Neutrophil (primary cell): ENCODE measurements at regions not wholly inside any gene's neighbourhood (a gene's known extent, or its start where the extent isn't known, plus 50 kb on each side); places are given as distances from the start of the nearest gene placed in this dataset.

ENCODE experiments used
- H3K27ac ChIP-seq: fragments of 200-600 bp; sonication (generic); 2 replicates; pipeline ENCODE4 v1.5.1; 2016; ENCODE audit warnings: mild to moderate bottlenecking, moderate library complexity
- H3K27me3 ChIP-seq: fragments of 200-600 bp; sonication (generic); 2 replicates; pipeline ENCODE4 v1.6.0; 2016; ENCODE audit warnings: mild to moderate bottlenecking
- H3K36me3 ChIP-seq: fragments of 200-600 bp; sonication (generic); 2 replicates; pipeline ENCODE4 v1.5.1; 2017
- H3K4me1 ChIP-seq, 2 experiments: fragments of 200-600 bp in 1 of 2; sonication (generic) in 1 of 2; 1 replicate in 1 of 2; 2 replicates in 1 of 2; pipeline versions ENCODE4 v1.5.1 to v1.6.1; 2013 to 2016; ENCODE audit warnings: low read depth in 1 of 2, low read length in 1 of 2, mild to moderate bottlenecking in 1 of 2, moderate library complexity in 1 of 2; ENCODE audit not compliant: control insufficient read depth in 1 of 2, insufficient read depth in 1 of 2
- H3K4me3 ChIP-seq, 2 experiments: fragments of 200-600 bp in 1 of 2; sonication (generic) in 1 of 2; 1 replicate in 1 of 2; 2 replicates in 1 of 2; pipeline ENCODE4 v1.5.1; 2013 to 2016; ENCODE audit warnings: low read depth in 1 of 2, low read length in 1 of 2, mild to moderate bottlenecking in 1 of 2, moderate library complexity in 1 of 2
- H3K9me3 ChIP-seq: fragments of 200-600 bp; sonication (generic); 2 replicates; pipeline ENCODE4 v1.5.1; 2016
- TF ChIP-seq, protein P1 (sequence below): fragments of 200-600 bp; sonication (generic); IDR thresholded peaks from 2 replicates; pipeline ENCODE4 v1.5.1; 2016; ENCODE audit warnings: antibody characterized with exemption

DNA sequence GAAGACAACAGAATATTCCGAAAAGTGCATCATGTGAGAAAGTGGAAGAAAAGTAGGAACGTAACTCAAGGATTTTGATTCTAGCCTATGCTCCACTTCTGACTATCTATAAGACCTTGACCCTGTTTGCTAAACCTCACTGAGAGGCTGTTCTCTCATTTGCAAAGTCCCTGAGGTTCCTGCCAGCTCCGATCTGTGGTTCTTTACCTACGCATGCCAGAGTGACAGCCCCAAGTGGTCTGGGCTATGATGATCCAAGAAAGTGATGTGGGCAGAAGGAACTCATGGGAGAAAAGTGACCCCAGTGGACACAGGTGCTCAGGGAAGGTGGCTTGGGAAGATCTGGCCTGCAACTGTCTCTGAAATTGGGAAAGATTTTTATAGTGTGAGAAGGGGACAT lies 301.1 kb upstream of the CDH11 start:
- TF ChIP-seq, protein P1, sequence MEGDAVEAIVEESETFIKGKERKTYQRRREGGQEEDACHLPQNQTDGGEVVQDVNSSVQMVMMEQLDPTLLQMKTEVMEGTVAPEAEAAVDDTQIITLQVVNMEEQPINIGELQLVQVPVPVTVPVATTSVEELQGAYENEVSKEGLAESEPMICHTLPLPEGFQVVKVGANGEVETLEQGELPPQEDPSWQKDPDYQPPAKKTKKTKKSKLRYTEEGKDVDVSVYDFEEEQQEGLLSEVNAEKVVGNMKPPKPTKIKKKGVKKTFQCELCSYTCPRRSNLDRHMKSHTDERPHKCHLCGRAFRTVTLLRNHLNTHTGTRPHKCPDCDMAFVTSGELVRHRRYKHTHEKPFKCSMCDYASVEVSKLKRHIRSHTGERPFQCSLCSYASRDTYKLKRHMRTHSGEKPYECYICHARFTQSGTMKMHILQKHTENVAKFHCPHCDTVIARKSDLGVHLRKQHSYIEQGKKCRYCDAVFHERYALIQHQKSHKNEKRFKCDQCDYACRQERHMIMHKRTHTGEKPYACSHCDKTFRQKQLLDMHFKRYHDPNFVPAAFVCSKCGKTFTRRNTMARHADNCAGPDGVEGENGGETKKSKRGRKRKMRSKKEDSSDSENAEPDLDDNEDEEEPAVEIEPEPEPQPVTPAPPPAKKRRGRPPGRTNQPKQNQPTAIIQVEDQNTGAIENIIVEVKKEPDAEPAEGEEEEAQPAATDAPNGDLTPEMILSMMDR = no peak
- H3K27ac ChIP-seq = no peak overlapping the region
- H3K36me3 ChIP-seq = no peaks in the 10 kb centered on the region
- no peak overlapping the region for H3K4me3 ChIP-seq
- no peaks in the 10 kb centered on the region for H3K27me3 ChIP-seq
- no peaks in the 10 kb centered on the region for H3K4me1 ChIP-seq
- H3K9me3 ChIP-seq = no peaks in the 10 kb centered on the region

DNA sequence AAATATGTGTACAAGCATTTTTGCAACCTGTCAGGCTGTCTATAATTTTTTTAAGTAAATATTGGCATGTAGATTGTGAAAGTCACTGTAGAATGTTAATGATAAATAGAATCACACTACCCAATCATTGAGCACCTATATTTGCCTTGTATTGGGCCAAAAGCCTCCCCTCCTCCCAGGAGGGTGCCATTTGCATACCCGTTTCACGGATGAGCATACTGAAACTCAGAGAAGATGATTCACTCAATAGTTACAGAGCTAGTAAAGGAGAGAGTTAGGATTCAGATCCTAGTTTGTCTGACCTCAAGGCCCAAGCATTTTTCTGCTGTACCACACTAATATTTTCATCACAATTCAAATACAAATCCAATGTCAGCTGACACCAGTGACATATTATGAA lies 299.7 kb upstream of the CDH11 start:
- no peaks in the 10 kb centered on the region for H3K27me3 ChIP-seq
- H3K36me3 ChIP-seq = no peaks in the 10 kb centered on the region
- H3K4me1 ChIP-seq = no peaks in the 10 kb centered on the region
- H3K27ac ChIP-seq = no peak overlapping the region
- no peak overlapping the region for H3K4me3 ChIP-seq
- TF ChIP-seq, protein P1 = no peak
- no peaks in the 10 kb centered on the region for H3K9me3 ChIP-seq

DNA sequence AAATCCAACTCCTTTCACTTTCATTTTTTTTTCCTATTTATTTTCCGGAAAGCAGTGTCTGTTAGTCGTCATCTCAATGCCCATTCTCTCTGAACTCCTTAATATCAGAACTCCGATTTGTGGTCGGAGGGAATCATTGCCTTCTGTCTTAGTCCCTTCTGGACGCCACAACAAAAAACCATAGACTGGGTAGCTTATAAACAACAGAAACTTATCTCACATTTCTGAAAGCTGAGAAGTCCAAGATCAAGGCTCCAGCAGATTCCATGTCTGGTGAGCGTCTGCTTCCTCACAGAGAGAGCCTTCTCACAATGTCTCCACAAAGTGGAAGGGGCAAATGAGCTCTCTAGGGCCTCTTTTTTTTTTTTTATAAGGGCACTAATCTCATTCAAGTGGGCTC lies 296.6 kb upstream of the CDH11 start:
- Histone ChIP-seq H3K27ac (no peak overlapping the region), H3K4me1 (no peaks in the 10 kb centered on the region), H3K36me3 (no peaks in the 10 kb centered on the region), H3K27me3 (no peaks in the 10 kb centered on the region), H3K9me3 (no peaks in the 10 kb centered on the region), H3K4me3 (no peak overlapping the region)
- TF ChIP-seq, protein P1 = no peak

DNA sequence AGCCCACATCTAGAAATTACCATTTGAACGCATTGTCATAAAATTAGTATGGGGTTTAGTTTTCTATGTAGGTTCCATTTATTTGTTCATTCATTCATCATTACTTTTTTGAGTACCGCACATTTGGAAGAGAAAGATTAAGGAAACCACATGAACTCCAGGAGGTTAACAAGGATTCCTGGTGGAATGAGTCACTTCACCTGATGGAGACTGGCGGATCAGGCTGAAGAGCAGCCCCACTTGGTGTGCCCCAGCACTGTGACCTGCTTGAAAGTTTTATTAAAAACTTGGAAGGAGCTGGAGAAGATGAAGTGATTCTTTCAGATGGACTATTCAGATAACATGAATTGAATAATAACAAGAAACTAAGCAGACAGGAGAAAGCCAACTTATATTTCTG lies 293.6 kb upstream of the CDH11 start:
- no peak overlapping the region for H3K4me3 ChIP-seq
- no peaks in the 10 kb centered on the region for H3K36me3 ChIP-seq
- no peaks in the 10 kb centered on the region for H3K9me3 ChIP-seq
- H3K27me3 ChIP-seq = no peaks in the 10 kb centered on the region
- no peaks in the 10 kb centered on the region for H3K4me1 ChIP-seq
- H3K27ac ChIP-seq = no peak overlapping the region
- TF ChIP-seq, protein P1 = no peak

DNA sequence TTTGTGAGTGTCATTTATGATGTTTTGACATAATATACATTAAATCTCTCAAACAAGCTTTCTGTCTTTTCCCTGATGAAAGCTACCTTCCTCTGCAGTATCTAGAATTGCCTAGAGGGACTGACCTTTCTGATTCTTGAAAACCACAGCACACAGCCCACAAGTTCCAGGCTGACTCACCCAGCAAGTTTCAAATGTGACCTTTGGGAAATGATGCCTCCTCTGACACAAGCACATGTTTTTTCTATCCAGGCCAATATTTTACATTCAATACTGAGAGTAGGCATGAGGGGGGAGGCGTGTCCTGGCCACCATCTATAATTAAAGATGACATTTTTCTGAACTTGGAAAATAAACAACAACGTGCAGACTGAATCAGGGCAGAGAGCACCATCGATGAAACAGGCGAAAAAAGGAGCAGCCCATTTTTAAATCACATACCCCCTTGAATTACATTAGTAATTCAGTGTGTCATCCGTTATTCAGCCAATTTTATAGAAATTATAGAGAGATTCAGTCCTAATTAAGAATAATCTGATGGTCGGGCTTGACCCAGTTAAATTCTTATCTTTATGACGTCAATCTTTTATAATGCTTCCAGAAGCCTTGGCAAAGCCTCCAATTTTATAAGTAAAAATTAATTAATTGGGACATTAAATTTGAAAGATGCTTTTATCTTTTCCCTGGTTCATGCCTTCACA lies 292.6 kb upstream of the CDH11 start:
- Histone ChIP-seq H3K27ac (no peak overlapping the region), H3K27me3 (no peaks in the 10 kb centered on the region)
- TF ChIP-seq, protein P1 = no peak

More for the DNA sequence above, 292.6 kb upstream of the CDH11 start:
- Histone ChIP-seq H3K4me1 (no peaks in the 10 kb centered on the region), H3K4me3 (no peak overlapping the region), H3K9me3 (no peaks in the 10 kb centered on the region), H3K36me3 (no peaks in the 10 kb centered on the region)
